ENCODE measurements at regions not wholly inside any gene's neighbourhood (a gene's known extent, or its start where the extent isn't known, plus 50 kb on each side); places are given as distances from the start of the nearest gene placed in this dataset.

GRCh38 chr7:136333636-136334035 lies 356.5 kb upstream of the MTPN start:
- Histone ChIP-seq H3K4me3 (no peak overlapping the region), H3K4me1 (ENCODE audit: control insufficient read depth in 1 of 2, low read depth in 2 of 2) (no peaks in the 10 kb centered on the region), H3K27ac (no peak overlapping the region), H3K9me3 (no peaks in the 10 kb centered on the region), H3K27me3 (replicated peaks; ENCODE audit: insufficient read depth) (no peaks in the 10 kb centered on the region), H3K36me3 (no peaks in the 10 kb centered on the region)
- no peak for TF ChIP-seq CTCF (IDR thresholded peaks at IDR 0.05)
- ATAC-seq (ENCODE audit: insufficient number of reproducible peaks, low FRiP score, low read depth), result no peak
- no peak for DNase-seq (ENCODE audit: low spot score)

GRCh38 chr7:136326045-136326609 lies 349.0 kb upstream of the MTPN start:
- no peak for DNase-seq (ENCODE audit: low spot score)
- H3K9me3 ChIP-seq, result no peaks in the 10 kb centered on the region
- H3K4me1 ChIP-seq (ENCODE audit: control insufficient read depth in 1 of 2, low read depth in 2 of 2), result no peaks in the 10 kb centered on the region
- TF ChIP-seq CTCF (IDR thresholded peaks at IDR 0.05), result no peak
- no peak for ATAC-seq (ENCODE audit: insufficient number of reproducible peaks, low FRiP score, low read depth)
- H3K27ac ChIP-seq, result no peak overlapping the region
- H3K4me3 ChIP-seq, result no peak overlapping the region
- no peaks in the 10 kb centered on the region for H3K36me3 ChIP-seq
- H3K27me3 ChIP-seq (replicated peaks; ENCODE audit: insufficient read depth), result no peaks in the 10 kb centered on the region

GRCh38 chr7:136325578-136325977 lies 348.4 kb upstream of the MTPN start:
- no peak for ATAC-seq (ENCODE audit: insufficient number of reproducible peaks, low FRiP score, low read depth)
- DNase-seq (ENCODE audit: low spot score), result no peak
- no peak for TF ChIP-seq CTCF (IDR thresholded peaks at IDR 0.05)
- Histone ChIP-seq H3K9me3 (no peaks in the 10 kb centered on the region), H3K27me3 (replicated peaks; ENCODE audit: insufficient read depth) (no peaks in the 10 kb centered on the region), H3K27ac (no peak overlapping the region), H3K36me3 (no peaks in the 10 kb centered on the region), H3K4me3 (no peak overlapping the region), H3K4me1 (ENCODE audit: control insufficient read depth in 1 of 2, low read depth in 2 of 2) (no peaks in the 10 kb centered on the region)

DNA sequence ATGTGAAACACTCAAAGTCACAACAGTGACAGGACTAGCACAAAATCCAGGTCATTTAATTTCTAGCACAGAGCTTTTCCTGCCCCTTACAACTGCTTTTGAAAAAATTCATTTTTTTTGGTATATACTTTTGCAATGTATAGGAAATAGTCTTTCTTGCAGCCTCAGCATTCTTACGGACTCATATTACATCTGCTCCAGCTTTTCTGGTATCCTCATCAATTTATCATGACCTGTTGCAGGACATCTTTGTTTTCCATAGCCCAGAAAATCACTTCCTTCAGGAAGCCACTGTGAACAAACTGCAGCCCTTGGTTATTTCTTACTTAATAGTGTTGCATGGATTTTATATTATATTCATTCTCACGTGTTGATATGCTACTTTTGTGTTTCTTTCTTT lies 347.9 kb upstream of the MTPN start:
- no peaks in the 10 kb centered on the region for H3K36me3 ChIP-seq
- H3K4me1 ChIP-seq (ENCODE audit: control insufficient read depth in 1 of 2, low read depth in 2 of 2), result no peaks in the 10 kb centered on the region
- no peaks in the 10 kb centered on the region for H3K9me3 ChIP-seq
- no peak overlapping the region for H3K27ac ChIP-seq
- H3K27me3 ChIP-seq (replicated peaks; ENCODE audit: insufficient read depth), result no peaks in the 10 kb centered on the region
- ATAC-seq (ENCODE audit: insufficient number of reproducible peaks, low FRiP score, low read depth) (no peak), DNase-seq (ENCODE audit: low spot score) (no peak)
- TF ChIP-seq CTCF (IDR thresholded peaks at IDR 0.05), result no peak
- no peak overlapping the region for H3K4me3 ChIP-seq

- H3K27me3 ChIP-seq (replicated peaks; ENCODE audit: insufficient read depth), result no peaks in the 10 kb centered on the region
- no peak for ATAC-seq (ENCODE audit: insufficient number of reproducible peaks, low FRiP score, low read depth)
- TF ChIP-seq CTCF (IDR thresholded peaks at IDR 0.05), result no peak
Measured at GRCh38 chr7:136324073-136324704, 347.0 kb upstream of the MTPN start.

More at GRCh38 chr7:136324073-136324704, 347.0 kb upstream of the MTPN start:
- H3K36me3 ChIP-seq, result no peaks in the 10 kb centered on the region
- no peaks in the 10 kb centered on the region for H3K4me1 ChIP-seq (ENCODE audit: control insufficient read depth in 1 of 2, low read depth in 2 of 2)
- no peak for DNase-seq (ENCODE audit: low spot score)
- no peak overlapping the region for H3K4me3 ChIP-seq
- no peak overlapping the region for H3K27ac ChIP-seq
- peaks cover under 1% of the 10 kb centered on the region for H3K9me3 ChIP-seq
